K562 (cell line): ENCODE measurements at regions not wholly inside any gene's neighbourhood (a gene's known extent, or its start where the extent isn't known, plus 50 kb on each side); places are given as distances from the start of the nearest gene placed in this dataset.

Source experiments
- ATAC-seq: fragments of 200-7000 bp; cut with Tn5 transposase; 3 replicates; pipeline ENCODE4 v1.9.1; 2020; ENCODE audit warnings: moderate library complexity
- BruUV-seq: library from RNA; stranded (reverse); fragments of 400-500 nt; replicated peaks from 2 replicates; lab custom pipeline; 2021; lab: Mats Ljungman, UMichigan
- CTCF ChIA-PET: fragments of 300-600 bp; formaldehyde crosslinking; extraction: SDS; loops from one replicate; lab custom pipeline; 2021; ENCODE audit warnings: low intra/inter-chr PET ratio; lab: Yijun Ruan, JAX
- POLR2A ChIA-PET: fragments of 300-600, 350-650 bp; sonication (Branson Sonifier 250); formaldehyde crosslinking; extraction: SDS; loops from one replicate; lab custom pipeline; 2021; ENCODE audit warnings: antibody characterized with exemption, inconsistent platforms; lab: Yijun Ruan, JAX
- DNase-seq, 4 experiments: peaks; one replicate each; pipeline versions ENCODE4 v3.0.0 to v3.0.0-alpha.2; 2011 to 2018; ENCODE audit warnings: low spot score in 3 of 4, mixed read lengths in 3 of 4; ENCODE audit errors: extremely low read depth in 1 of 4
- FAIRE-seq: peaks from 2 replicates; lab custom pipeline; 2011; peaks lifted over from hg19 to GRCh38; lab: Jason Lieb, UNC
- H2AFZ ChIP-seq: 2 replicates; pipeline ENCODE4 v1.6.0; 2011; ENCODE audit warnings: low read depth, low read length, control low read depth, inconsistent platforms
- H3K27ac ChIP-seq: fragments of 200-600 bp; 3 replicates; pipeline ENCODE4 v1.8.0; 2011; ENCODE audit warnings: low read depth, mild to moderate bottlenecking, control low read depth, inconsistent platforms, low read length, moderate library complexity, mixed read lengths; ENCODE audit errors: extremely low read depth
- H3K27me3 ChIP-seq, 2 experiments: fragments of 300-600 bp in 1 of 2; 2 replicates in 1 of 2; 3 replicates in 1 of 2; pipeline versions ENCODE4 v1.6.0 to v1.8.0; 2011; ENCODE audit warnings: inconsistent platforms in 2 of 2, low read length in 2 of 2, mild to moderate bottlenecking in 1 of 2, mixed read lengths in 1 of 2, moderate library complexity in 1 of 2; ENCODE audit not compliant: control insufficient read depth in 2 of 2, insufficient read depth in 2 of 2
- H3K36me3 ChIP-seq: fragments of 300-600 bp; 3 replicates; pipeline ENCODE4 v1.8.0; 2011; ENCODE audit warnings: mild to moderate bottlenecking, low read length, inconsistent platforms; ENCODE audit not compliant: control insufficient read depth, insufficient read depth
- H3K4me1 ChIP-seq, 2 experiments: fragments of 200-600 bp in 1 of 2; replicated peaks in 1 of 2; 2 replicates in 1 of 2; 3 replicates in 1 of 2; pipeline versions ENCODE4 v1.5.1 to v1.8.0; 2011; ENCODE audit warnings: inconsistent platforms in 2 of 2, low read length in 2 of 2, mild to moderate bottlenecking in 1 of 2, mixed read lengths in 1 of 2, moderate library complexity in 1 of 2; ENCODE audit not compliant: control insufficient read depth in 2 of 2, insufficient read depth in 2 of 2
- H3K4me2 ChIP-seq: 2 replicates; pipeline ENCODE4 v1.6.1; 2011; ENCODE audit warnings: low read length, control low read depth, inconsistent platforms, mixed read lengths; ENCODE audit not compliant: insufficient read depth
- H3K4me3 ChIP-seq: fragments of 200-600 bp; sonication (generic), shearing (Covaris generic); 2 replicates; pipeline ENCODE4 v1.5.1; 2016; ENCODE audit warnings: control low read depth, inconsistent platforms
- H3K79me2 ChIP-seq: fragments of 200-600 bp; 3 replicates; pipeline ENCODE4 v1.8.0; 2011; ENCODE audit warnings: low read length, inconsistent platforms; ENCODE audit not compliant: control insufficient read depth, insufficient read depth
- H3K9ac ChIP-seq, 2 experiments: 2 replicates each; pipeline versions ENCODE4 v1.6.0 to v1.6.1; 2011; ENCODE audit warnings: low read depth in 2 of 2, low read length in 2 of 2, control low read depth in 1 of 2, inconsistent platforms in 1 of 2, mild to moderate bottlenecking in 1 of 2, mixed read lengths in 1 of 2; ENCODE audit not compliant: insufficient read depth in 1 of 2
- H3K9me1 ChIP-seq: one replicate; pipeline ENCODE4 v1.6.0; 2011; ENCODE audit warnings: inconsistent platforms, mild to moderate bottlenecking, low read length, moderate library complexity; ENCODE audit not compliant: control insufficient read depth, insufficient read depth
- H3K9me3 ChIP-seq: replicated peaks from 2 replicates; pipeline ENCODE4 v1.5.1; 2011; ENCODE audit warnings: low read depth, low read length, inconsistent platforms; ENCODE audit not compliant: control insufficient read depth, insufficient read depth
- H4K20me1 ChIP-seq: replicated peaks from 2 replicates; pipeline ENCODE4 v1.6.1; 2011; ENCODE audit warnings: low read length, inconsistent platforms, mixed read lengths; ENCODE audit not compliant: control insufficient read depth, insufficient read depth
- ZNF263 ChIP-seq: sonication (generic); formaldehyde crosslinking; IDR thresholded peaks from 2 replicates; pipeline ENCODE4 v1.8.0; 2022; ENCODE audit warnings: mild to moderate bottlenecking, missing genetic modification reagents, borderline replicate concordance
- ZNF407 ChIP-seq: fragments of 450-650 bp; IDR thresholded peaks from 2 replicates; pipeline ENCODE4 v1.6.1; 2016; ENCODE audit warnings: low read depth
- WGBS: fragments of 100-300 bp; shearing (Covaris generic); methylation state at CpG from one replicate; pipeline ENCODE4 v1.1.6; 2016; ENCODE audit warnings: low coverage, mixed read lengths; ENCODE audit not compliant: insufficient coverage; ENCODE audit errors: missing lambda C conversion rate; 5-methylcytosine and 5-hydroxymethylcytosine counted together
- in situ Hi-C: fragments of 300-500 bp; cut with MboI; formaldehyde crosslinking; loops from 4 replicates; pipeline ENCODE4 v1.15.0; 2018; ENCODE audit warnings: inconsistent platforms, mixed read lengths
- intact Hi-C: fragments of 100-400 bp; cut with micrococcal nuclease; formaldehyde crosslinking; loops from 2 replicates; pipeline ENCODE4 v1.14.2; 2022

DNA sequence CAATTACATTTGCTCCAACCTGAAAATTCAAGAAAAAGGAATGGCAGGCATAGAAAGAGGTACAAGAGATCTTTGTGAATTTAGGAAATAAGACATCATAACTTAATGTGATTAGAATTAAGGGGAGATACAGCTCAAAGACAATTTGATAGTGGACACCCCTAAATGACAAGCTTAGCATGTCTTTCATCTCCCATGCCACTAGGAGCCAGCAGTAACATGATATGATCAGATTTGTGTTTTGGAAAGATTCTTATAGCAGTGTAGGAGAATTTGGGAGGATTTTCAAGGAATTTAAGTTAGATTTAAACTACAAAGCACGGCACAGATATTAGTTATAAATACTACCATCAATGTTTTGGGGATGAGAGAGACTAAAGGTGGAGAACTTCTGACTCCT is 340.8 kb downstream of the RDH14 start:
- no TSS peak for BruUV-seq
- no peak for FAIRE-seq
- POLR2A ChIA-PET: no interaction called here
- Histone ChIP-seq H3K4me1 (no peaks in the 10 kb centered on the region), H3K27ac (no peak overlapping the region), H3K9ac (no peak overlapping the region), H3K4me3 (no peak overlapping the region), H3K36me3 (no peaks in the 10 kb centered on the region), H3K79me2 (no peaks in the 10 kb centered on the region), H3K4me2 (no peak overlapping the region), H4K20me1 (no peaks in the 10 kb centered on the region), H2AFZ (no peak overlapping the region), H3K27me3 (no peaks in the 10 kb centered on the region), H3K9me1 (no peaks in the 10 kb centered on the region), H3K9me3 (no peaks in the 10 kb centered on the region)
- in situ Hi-C loops: no loop called here
- DNase-seq: no peak
- CTCF ChIA-PET: no interaction called here
- intact Hi-C loops: no loop called here
- no peak for TF ChIP-seq ZNF407
- TF ChIP-seq ZNF263 (CRISPR knock-in tag): no peak
- WGBS: 0% methylated on average over 1 of the region's 1 CpG
- ATAC-seq: no peak
